Testis (tissue), 2 donors: ENCODE measurements at regions not wholly inside any gene's neighbourhood (a gene's known extent, or its start where the extent isn't known, plus 50 kb on each side); places are given as distances from the start of the nearest gene placed in this dataset.

ENCODE experiments used
- DNase-seq: peaks from one replicate; pipeline ENCODE4 v3.0.0-alpha.2; 2019
- H3K27ac ChIP-seq, 2 donors: fragments of 200-600 bp; sonication (generic); one replicate each; pipeline ENCODE4 v1.5.1; 2019
- H3K27me3 ChIP-seq: fragments of 200-600 bp; sonication (generic); one replicate; pipeline ENCODE4 v1.5.1; 2019
- H3K36me3 ChIP-seq: fragments of 200-600 bp; sonication (generic); one replicate; pipeline ENCODE4 v1.5.1; 2017; ENCODE audit warnings: low read depth; ENCODE audit errors: missing control alignments
- H3K4me1 ChIP-seq: fragments of 200-600 bp; sonication (generic); one replicate; pipeline ENCODE4 v1.5.1; 2019
- H3K4me3 ChIP-seq, 2 donors: fragments of 200-600 bp; sonication (generic); one replicate each; pipeline ENCODE4 v1.5.1; 2017 to 2019
- H3K9me3 ChIP-seq: fragments of 200-600 bp; sonication (generic); one replicate; pipeline ENCODE4 v1.5.1; 2017
- CTCF ChIP-seq, 3 experiments: fragments of 450-650 bp in 2 of 3; fragments of 200-600 bp in 1 of 3; sonication (generic) in 1 of 3; IDR thresholded peaks; one replicate each; pipeline ENCODE4 v1.5.1; 2016 to 2019; ENCODE audit warnings: antibody characterized with exemption in 3 of 3, mild to moderate bottlenecking in 2 of 3, moderate library complexity in 1 of 3
- POLR2A ChIP-seq: fragments of 450-650 bp; IDR thresholded peaks from one replicate; pipeline ENCODE4 v1.6.1; 2017; ENCODE audit warnings: antibody characterized with exemption, mild to moderate bottlenecking, moderate library complexity
- WGBS, 2 donors: methylation state at CpG; one replicate each; pipeline ENCODE4 v1.1.5; 2018; 5-methylcytosine and 5-hydroxymethylcytosine counted together
- intact Hi-C: fragments of 100-400 bp; cut with DNase I; formaldehyde crosslinking; loops from one replicate; pipeline ENCODE4 v1.15.1; 2023; ENCODE audit warnings: low total_unique reads

GRCh38 chr2:236977852-236978398 lies 107.8 kb upstream of the COPS8 start:
- Histone ChIP-seq H3K27ac (no peak overlapping the region), H3K9me3 (no peaks in the 10 kb centered on the region), H3K36me3 (no peaks in the 10 kb centered on the region), H3K4me1 (no peaks in the 10 kb centered on the region), H3K27me3 (no peaks in the 10 kb centered on the region), H3K4me3 (no peak overlapping the region)
- intact Hi-C loops = no loop called here
- no peak for DNase-seq
- TF ChIP-seq CTCF (IDR thresholded peaks at IDR 0.05) (no peak), POLR2A (no peak)
- WGBS, 2 donors = 85 to 88% methylated on average over 7 of the region's 7 CpGs

- Histone ChIP-seq H3K27me3 (no peaks in the 10 kb centered on the region), H3K27ac (no peak overlapping the region), H3K4me1 (no peaks in the 10 kb centered on the region), H3K4me3 (no peak overlapping the region), H3K9me3 (no peaks in the 10 kb centered on the region), H3K36me3 (no peaks in the 10 kb centered on the region)
- intact Hi-C loops = no loop called here
- no peak for DNase-seq
- WGBS, 2 donors = 85 to 87% methylated on average over 3 of the region's 3 CpGs
- TF ChIP-seq POLR2A (no peak), CTCF (IDR thresholded peaks at IDR 0.05) (no peak)
Observed at GRCh38 chr2:236979664-236980063, 106.0 kb upstream of the COPS8 start.

- no peak overlapping the region for H3K4me3 ChIP-seq
- H3K4me1 ChIP-seq = no peaks in the 10 kb centered on the region
- H3K27ac ChIP-seq = no peak overlapping the region
- intact Hi-C loops = no loop called here
- no peaks in the 10 kb centered on the region for H3K36me3 ChIP-seq
- no peaks in the 10 kb centered on the region for H3K27me3 ChIP-seq
- no peak for DNase-seq
- TF ChIP-seq POLR2A (no peak), CTCF (IDR thresholded peaks at IDR 0.05) (no peak)
- 90 to 99% methylated on average over 3 of the region's 3 CpGs for WGBS, 2 donors
- no peaks in the 10 kb centered on the region for H3K9me3 ChIP-seq
Observed at GRCh38 chr2:236980961-236981360, 104.7 kb upstream of the COPS8 start.

- TF ChIP-seq CTCF (IDR thresholded peaks at IDR 0.05) (no peak), POLR2A (no peak)
- 97% methylated on average over 4 of the region's 4 CpGs for WGBS, 2 donors
Observed at GRCh38 chr2:236981701-236982485, 103.8 kb upstream of the COPS8 start.

More at GRCh38 chr2:236981701-236982485, 103.8 kb upstream of the COPS8 start:
- intact Hi-C loops = no loop called here
- no peak overlapping the region for H3K27ac ChIP-seq
- no peaks in the 10 kb centered on the region for H3K4me1 ChIP-seq
- H3K4me3 ChIP-seq = no peak overlapping the region
- H3K27me3 ChIP-seq = no peaks in the 10 kb centered on the region
- DNase-seq = no peak
- no peaks in the 10 kb centered on the region for H3K36me3 ChIP-seq
- H3K9me3 ChIP-seq = no peaks in the 10 kb centered on the region
